AG04450 (cell line): ENCODE measurements at regions not wholly inside any gene's neighbourhood (a gene's known extent, or its start where the extent isn't known, plus 50 kb on each side); places are given as distances from the start of the nearest gene placed in this dataset.

Experiments
- CTCF ChIA-PET: fragments of 300-600, 350-600 bp; formaldehyde crosslinking; extraction: SDS; loops from one replicate; lab custom pipeline; 2022; ENCODE audit warnings: antibody characterized with exemption, inconsistent platforms; lab: Charles Lee
- POLR2A ChIA-PET: fragments of 350-600 bp; formaldehyde crosslinking; extraction: SDS; loops from one replicate; lab custom pipeline; 2021; ENCODE audit warnings: antibody characterized with exemption, inconsistent platforms; lab: Yijun Ruan, JAX
- DNase-seq: peaks from one replicate; pipeline ENCODE4 v3.0.0-alpha.2; 2011; ENCODE audit warnings: low read depth, low spot score
- H3K27ac ChIP-seq: one replicate; pipeline ENCODE4 v1.5.1; 2012; ENCODE audit warnings: low read depth, low read length, control low read depth
- H3K27me3 ChIP-seq: one replicate; pipeline ENCODE4 v1.6.0; 2012; ENCODE audit warnings: low read length; ENCODE audit not compliant: control insufficient read depth, insufficient read depth
- H3K4me3 ChIP-seq: 2 replicates; pipeline ENCODE4 v1.5.1; 2011; ENCODE audit warnings: mild to moderate bottlenecking, low read depth, low read length, control low read depth
- H3K9me3 ChIP-seq: 2 replicates; pipeline ENCODE4 v1.5.1; 2012; ENCODE audit warnings: low read length; ENCODE audit not compliant: control insufficient read depth, insufficient read depth
- TF ChIP-seq, protein P1 (sequence below): IDR thresholded peaks from 2 replicates; pipeline ENCODE4 v1.5.1; 2011; ENCODE audit warnings: low read depth, low read length, control low read depth, inconsistent platforms

DNA sequence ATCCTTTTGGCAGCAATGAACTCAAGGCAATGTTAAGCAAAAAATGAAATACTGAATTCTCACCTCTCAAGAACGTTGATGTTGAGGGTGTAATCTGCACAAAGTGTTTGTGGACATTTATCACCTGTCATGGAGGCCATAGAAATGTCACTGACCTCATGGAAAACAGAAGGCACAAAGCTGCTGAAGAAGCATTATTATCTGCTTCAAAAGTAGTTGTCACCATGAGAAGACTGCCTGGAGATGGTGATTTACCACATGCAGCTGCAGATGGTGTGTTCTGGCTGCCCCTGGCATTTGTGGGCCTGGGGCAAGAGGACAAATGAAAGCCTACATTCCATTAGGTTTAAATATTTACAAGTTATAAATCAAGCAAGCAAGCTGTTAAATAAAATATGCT is 116.8 kb upstream of the RPS6KA3 start:
- CTCF ChIA-PET: no interaction called here
- H3K27ac ChIP-seq: no peak overlapping the region
- no peaks in the 10 kb centered on the region for H3K9me3 ChIP-seq
- POLR2A ChIA-PET: no interaction called here
- DNase-seq: no peak
- H3K27me3 ChIP-seq: no peaks in the 10 kb centered on the region
- TF ChIP-seq, protein P1, sequence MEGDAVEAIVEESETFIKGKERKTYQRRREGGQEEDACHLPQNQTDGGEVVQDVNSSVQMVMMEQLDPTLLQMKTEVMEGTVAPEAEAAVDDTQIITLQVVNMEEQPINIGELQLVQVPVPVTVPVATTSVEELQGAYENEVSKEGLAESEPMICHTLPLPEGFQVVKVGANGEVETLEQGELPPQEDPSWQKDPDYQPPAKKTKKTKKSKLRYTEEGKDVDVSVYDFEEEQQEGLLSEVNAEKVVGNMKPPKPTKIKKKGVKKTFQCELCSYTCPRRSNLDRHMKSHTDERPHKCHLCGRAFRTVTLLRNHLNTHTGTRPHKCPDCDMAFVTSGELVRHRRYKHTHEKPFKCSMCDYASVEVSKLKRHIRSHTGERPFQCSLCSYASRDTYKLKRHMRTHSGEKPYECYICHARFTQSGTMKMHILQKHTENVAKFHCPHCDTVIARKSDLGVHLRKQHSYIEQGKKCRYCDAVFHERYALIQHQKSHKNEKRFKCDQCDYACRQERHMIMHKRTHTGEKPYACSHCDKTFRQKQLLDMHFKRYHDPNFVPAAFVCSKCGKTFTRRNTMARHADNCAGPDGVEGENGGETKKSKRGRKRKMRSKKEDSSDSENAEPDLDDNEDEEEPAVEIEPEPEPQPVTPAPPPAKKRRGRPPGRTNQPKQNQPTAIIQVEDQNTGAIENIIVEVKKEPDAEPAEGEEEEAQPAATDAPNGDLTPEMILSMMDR: no peak
- no peak overlapping the region for H3K4me3 ChIP-seq

DNA sequence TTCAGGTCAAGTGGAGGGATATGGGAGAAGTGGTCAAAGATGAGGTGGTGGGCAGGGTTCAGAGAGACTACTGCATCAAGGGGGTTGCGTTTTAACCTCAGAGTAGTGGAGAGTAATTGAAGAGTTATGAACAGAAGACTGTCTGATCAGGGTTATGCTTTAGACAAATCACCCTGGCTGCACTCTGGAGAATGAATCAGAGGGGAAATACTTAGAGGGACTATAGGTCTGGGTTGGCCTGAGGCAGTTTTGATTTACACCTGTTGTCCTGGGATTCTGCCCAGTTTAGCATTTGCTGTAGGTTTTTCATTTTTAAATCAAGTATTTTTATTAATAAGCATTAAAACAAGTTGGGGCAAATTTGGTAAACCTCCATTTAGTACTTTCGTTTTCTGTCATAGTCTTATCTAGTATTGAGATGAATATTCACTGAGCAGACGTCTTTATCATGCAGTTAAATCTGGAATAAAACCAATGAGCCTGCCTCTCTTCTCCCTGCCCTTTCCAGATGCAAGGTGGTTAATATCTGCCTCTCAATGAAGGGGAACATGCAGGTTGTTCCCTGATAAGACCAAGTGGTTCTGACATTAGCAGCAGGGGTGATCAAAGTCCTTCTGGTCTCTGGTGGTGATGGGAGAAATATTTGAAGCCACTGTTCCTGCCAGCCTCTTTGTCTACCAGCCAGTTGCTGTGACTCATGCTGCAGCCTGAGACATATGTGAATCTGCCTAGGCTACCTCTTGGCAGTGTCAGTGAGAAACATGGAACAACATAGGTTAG is 116.0 kb upstream of the RPS6KA3 start:
- TF ChIP-seq, protein P1: no peak
- Histone ChIP-seq H3K4me3 (no peak overlapping the region), H3K9me3 (no peaks in the 10 kb centered on the region), H3K27me3 (no peaks in the 10 kb centered on the region), H3K27ac (no peak overlapping the region)
- POLR2A ChIA-PET: no interaction called here
- CTCF ChIA-PET: no interaction called here
- DNase-seq: no peak

DNA sequence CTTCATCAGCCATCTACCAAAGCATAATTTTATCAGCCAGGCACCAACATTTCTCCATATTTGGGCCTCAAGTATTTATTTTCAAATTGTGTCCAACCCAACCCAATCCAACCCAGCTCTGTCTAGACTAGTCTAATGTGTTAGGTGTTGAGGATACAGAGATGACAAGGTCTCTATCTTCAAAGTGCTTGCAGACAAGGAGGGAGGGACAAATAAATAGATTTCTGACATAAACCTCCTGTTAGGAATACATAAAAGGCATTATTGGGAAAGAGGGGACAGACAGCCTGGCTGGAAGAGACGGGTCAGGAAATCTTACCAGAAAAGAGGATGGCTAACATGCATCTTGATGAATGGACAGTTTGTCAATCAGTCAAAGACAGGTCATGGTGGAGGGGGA is 115.4 kb upstream of the RPS6KA3 start:
- Histone ChIP-seq H3K4me3 (no peak overlapping the region), H3K27me3 (no peaks in the 10 kb centered on the region), H3K27ac (no peak overlapping the region), H3K9me3 (no peaks in the 10 kb centered on the region)
- TF ChIP-seq, protein P1: no peak
- ChIA-PET POLR2A (no interaction called here), CTCF (no interaction called here)
- no peak for DNase-seq

DNA sequence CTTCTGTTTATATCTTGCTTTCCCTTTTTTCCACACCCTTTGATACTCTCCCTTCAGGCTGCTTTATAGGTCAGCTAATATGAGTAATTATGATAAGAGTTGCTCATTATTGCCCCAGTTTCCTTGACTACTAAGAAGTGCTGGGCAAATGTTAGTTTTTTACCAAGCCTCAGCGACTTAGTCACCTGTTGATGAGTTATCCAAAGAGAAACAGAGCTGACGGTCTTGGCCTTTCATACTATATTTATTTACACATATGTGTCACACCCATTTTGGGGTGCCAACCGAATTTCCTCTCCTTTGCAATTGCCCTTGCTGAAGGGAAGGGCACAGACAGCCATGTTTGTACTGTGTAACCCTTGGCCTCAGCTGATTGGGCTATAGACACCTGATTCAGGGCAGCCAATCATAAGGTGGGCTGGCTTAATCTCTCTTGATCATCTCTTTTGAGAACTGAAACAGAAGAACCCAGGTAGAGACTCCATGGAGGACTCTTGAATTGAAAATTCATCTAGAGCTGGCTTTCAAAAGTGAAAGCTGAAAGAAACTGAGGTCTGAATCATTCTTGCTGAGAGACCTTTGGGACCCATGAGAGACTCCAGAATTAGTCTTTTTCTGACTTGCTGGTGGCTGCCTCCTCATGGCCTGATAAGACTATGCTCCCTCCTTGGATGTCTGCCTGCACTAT is 111.7 kb upstream of the RPS6KA3 start:
- H3K27me3 ChIP-seq: no peaks in the 10 kb centered on the region
- H3K4me3 ChIP-seq: no peak overlapping the region
- ChIA-PET POLR2A (no interaction called here), CTCF (no interaction called here)
- DNase-seq: no peak
- TF ChIP-seq, protein P1: no peak
- H3K9me3 ChIP-seq: no peaks in the 10 kb centered on the region
- H3K27ac ChIP-seq: no peak overlapping the region

DNA sequence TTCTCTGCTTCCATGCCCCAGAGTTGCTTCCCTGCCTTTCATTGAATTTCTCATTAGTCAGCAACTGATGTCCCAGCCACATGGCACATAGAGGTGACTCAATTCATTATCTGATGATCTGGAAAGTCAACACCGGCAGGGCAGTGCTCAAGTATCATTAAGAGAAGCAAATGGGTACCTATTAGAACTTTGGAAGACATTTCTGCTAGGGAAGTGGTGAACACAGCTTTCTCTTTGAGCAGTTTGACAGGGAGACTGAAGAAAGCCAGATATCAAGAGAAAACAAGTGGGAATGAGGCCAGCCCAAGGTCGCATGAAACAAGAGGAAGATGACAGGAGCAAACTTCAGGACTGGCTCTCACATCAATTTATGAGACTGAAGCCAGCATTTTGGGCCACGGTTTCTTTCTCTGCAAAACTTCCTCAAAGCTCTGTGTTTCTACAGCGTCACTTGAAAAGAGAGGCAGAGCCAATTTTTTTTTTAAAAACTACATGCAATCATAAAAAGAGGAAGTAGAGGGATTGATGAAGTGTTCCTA is 108.3 kb upstream of the RPS6KA3 start:
- ChIA-PET CTCF (no interaction called here), POLR2A (no interaction called here)
- H3K27me3 ChIP-seq: no peaks in the 10 kb centered on the region
- no peak for DNase-seq
- no peaks in the 10 kb centered on the region for H3K9me3 ChIP-seq
- no peak overlapping the region for H3K4me3 ChIP-seq
- no peak overlapping the region for H3K27ac ChIP-seq
- TF ChIP-seq, protein P1: no peak
